Gastroesophageal sphincter (tissue), 4 donors: ENCODE measurements at regions not wholly inside any gene's neighbourhood (a gene's known extent, or its start where the extent isn't known, plus 50 kb on each side); places are given as distances from the start of the nearest gene placed in this dataset.

Experiments used
- ATAC-seq: fragments of 150-250 bp; one replicate; pipeline ENCODE4 v1.9.1; 2016; ENCODE audit warnings: mild to moderate bottlenecking, moderate library complexity
- H3K27ac ChIP-seq, 4 donors: fragments of 200-600 bp; sonication (generic) in 3 of 4; 1 replicate in 3 of 4; 2 replicates in 1 of 4; pipeline ENCODE4 v1.5.1; 2016 to 2019
- H3K27me3 ChIP-seq: fragments of 200-600 bp; sonication (generic); one replicate; pipeline ENCODE4 v1.5.1; 2019
- H3K36me3 ChIP-seq, 2 donors: fragments of 200-600 bp; sonication (generic); one replicate each; pipeline ENCODE4 v1.5.1; 2019; ENCODE audit warnings: control low read depth in 1 of 2
- H3K4me1 ChIP-seq, 3 donors: fragments of 200-600 bp; sonication (generic); 1 replicate in 2 of 3; 2 replicates in 1 of 3; pipeline ENCODE4 v1.5.1; 2016 to 2019; ENCODE audit warnings: control low read depth in 2 of 3
- H3K4me3 ChIP-seq, 2 donors: fragments of 200-600 bp; sonication (generic); one replicate each; pipeline ENCODE4 v1.5.1; 2019; ENCODE audit warnings: mild to moderate bottlenecking in 1 of 2, moderate library complexity in 1 of 2
- H3K9me3 ChIP-seq, 3 donors: fragments of 200-600 bp; sonication (generic); one replicate each; pipeline ENCODE4 v1.5.1; 2017 to 2019; ENCODE audit warnings: control low read depth in 2 of 3
- EP300 ChIP-seq: sonication (generic); formaldehyde crosslinking; IDR thresholded peaks from one replicate; pipeline ENCODE4 v1.6.1; 2017; ENCODE audit warnings: antibody characterized with exemption, mild to moderate bottlenecking
- POLR2A ChIP-seq, 2 donors: fragments of 450-650 bp; IDR thresholded peaks; one replicate each; pipeline ENCODE4 v1.6.1; 2017; ENCODE audit warnings: antibody characterized with exemption in 2 of 2, mild to moderate bottlenecking in 2 of 2, moderate library complexity in 1 of 2
- POLR2AphosphoS5 ChIP-seq: sonication (generic); formaldehyde crosslinking; IDR thresholded peaks from one replicate; pipeline ENCODE4 v1.6.1; 2017; ENCODE audit warnings: antibody characterized with exemption
- WGBS, 2 donors: methylation state at CpG; one replicate each; pipeline ENCODE4 v1.1.5; 2018; ENCODE audit warnings: low coverage in 1 of 2; 5-methylcytosine and 5-hydroxymethylcytosine counted together
- TF ChIP-seq, protein P1 (sequence below), 4 experiments: fragments of 200-600 bp in 2 of 4; fragments of 450-650 bp in 2 of 4; sonication (generic) in 1 of 4; IDR thresholded peaks; one replicate each; pipeline ENCODE4 v1.5.1; 2017 to 2019; ENCODE audit warnings: antibody characterized with exemption in 4 of 4, mild to moderate bottlenecking in 2 of 4, moderate library complexity in 2 of 4

DNA sequence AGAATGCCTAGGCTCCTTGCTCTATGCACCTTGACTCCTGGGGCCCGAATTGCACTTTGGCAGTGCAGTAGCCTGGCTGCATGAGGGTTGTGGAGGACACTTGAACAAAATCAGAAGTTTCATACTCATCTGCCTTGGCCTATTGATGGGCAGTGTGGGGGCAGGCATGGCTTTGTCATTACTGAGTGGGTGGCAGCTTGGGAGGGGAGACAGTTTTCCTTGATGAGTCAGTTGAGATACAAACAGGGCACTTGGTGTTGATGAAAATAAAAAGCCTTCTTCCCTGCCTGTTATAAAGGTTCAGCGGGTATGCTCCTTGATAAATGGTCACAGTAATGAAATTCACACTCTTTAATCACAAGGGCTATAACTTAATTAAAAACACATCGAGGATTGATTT lies 126.8 kb upstream of the MAMLD1 start:
- no peaks in the 10 kb centered on the region for H3K9me3 ChIP-seq
- no peaks in the 10 kb centered on the region for H3K36me3 ChIP-seq
- H3K4me3 ChIP-seq: no peak overlapping the region
- TF ChIP-seq POLR2AphosphoS5 (no peak), EP300 (no peak), POLR2A (IDR thresholded peaks at IDR 0.05) (no peak)
- no peak for ATAC-seq
- no peak overlapping the region for H3K27ac ChIP-seq
- WGBS, 2 donors: 63% methylated on average over 2 of the region's 3 CpGs; no CpG with 5 or more reads in 1 of the 2 donors
- no peaks in the 10 kb centered on the region for H3K4me1 ChIP-seq
- no peaks in the 10 kb centered on the region for H3K27me3 ChIP-seq

DNA sequence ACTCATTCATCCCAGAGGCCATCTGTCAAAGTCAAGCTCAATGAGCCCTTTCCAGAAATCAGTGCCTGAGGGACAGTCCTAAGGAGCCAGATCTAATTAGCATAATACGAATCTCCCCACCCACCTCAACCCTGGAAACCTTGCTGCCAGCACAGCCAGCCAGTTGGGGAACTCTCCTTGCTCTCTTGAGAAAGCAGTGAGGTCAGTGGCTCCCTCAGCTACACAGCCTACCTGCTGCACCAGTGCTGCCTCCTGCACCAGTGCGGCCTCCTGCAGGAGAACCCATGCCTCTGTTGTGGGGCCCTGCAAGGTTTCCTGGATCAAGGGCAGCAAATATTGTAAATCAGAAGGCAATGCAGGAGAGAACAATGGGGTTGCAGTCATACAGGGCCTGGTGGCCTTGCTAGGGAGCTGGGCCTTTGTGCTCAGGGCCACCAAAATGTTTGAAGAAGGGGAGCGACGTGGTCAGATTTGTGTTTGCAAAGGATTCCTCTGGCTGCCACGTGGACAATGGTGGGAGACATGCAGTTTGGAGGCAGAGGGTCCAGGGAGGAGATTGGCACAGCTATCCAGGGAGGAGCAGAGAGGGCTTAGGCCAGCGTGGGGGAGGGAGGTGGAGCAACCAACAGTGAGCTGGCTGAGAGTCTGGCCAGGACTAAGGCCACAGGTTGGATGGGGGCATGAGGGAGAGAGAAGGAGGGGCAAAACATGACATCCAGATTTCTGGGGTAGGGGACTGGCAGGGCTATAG lies 124.3 kb upstream of the MAMLD1 start:
- no peak for ATAC-seq
- no peak overlapping the region for H3K4me3 ChIP-seq
- WGBS, 2 donors: 40 to 73% methylated on average over 1 to 2 of the region's 6 CpGs
- no peaks in the 10 kb centered on the region for H3K9me3 ChIP-seq
- no peaks in the 10 kb centered on the region for H3K4me1 ChIP-seq
- no peak overlapping the region for H3K27ac ChIP-seq
- TF ChIP-seq POLR2AphosphoS5 (no peak), POLR2A (IDR thresholded peaks at IDR 0.05) (no peak)
- TF ChIP-seq, protein P1, sequence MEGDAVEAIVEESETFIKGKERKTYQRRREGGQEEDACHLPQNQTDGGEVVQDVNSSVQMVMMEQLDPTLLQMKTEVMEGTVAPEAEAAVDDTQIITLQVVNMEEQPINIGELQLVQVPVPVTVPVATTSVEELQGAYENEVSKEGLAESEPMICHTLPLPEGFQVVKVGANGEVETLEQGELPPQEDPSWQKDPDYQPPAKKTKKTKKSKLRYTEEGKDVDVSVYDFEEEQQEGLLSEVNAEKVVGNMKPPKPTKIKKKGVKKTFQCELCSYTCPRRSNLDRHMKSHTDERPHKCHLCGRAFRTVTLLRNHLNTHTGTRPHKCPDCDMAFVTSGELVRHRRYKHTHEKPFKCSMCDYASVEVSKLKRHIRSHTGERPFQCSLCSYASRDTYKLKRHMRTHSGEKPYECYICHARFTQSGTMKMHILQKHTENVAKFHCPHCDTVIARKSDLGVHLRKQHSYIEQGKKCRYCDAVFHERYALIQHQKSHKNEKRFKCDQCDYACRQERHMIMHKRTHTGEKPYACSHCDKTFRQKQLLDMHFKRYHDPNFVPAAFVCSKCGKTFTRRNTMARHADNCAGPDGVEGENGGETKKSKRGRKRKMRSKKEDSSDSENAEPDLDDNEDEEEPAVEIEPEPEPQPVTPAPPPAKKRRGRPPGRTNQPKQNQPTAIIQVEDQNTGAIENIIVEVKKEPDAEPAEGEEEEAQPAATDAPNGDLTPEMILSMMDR (IDR thresholded peaks at IDR 0.05): no peak
- H3K36me3 ChIP-seq: no peaks in the 10 kb centered on the region
- H3K27me3 ChIP-seq: no peaks in the 10 kb centered on the region

DNA sequence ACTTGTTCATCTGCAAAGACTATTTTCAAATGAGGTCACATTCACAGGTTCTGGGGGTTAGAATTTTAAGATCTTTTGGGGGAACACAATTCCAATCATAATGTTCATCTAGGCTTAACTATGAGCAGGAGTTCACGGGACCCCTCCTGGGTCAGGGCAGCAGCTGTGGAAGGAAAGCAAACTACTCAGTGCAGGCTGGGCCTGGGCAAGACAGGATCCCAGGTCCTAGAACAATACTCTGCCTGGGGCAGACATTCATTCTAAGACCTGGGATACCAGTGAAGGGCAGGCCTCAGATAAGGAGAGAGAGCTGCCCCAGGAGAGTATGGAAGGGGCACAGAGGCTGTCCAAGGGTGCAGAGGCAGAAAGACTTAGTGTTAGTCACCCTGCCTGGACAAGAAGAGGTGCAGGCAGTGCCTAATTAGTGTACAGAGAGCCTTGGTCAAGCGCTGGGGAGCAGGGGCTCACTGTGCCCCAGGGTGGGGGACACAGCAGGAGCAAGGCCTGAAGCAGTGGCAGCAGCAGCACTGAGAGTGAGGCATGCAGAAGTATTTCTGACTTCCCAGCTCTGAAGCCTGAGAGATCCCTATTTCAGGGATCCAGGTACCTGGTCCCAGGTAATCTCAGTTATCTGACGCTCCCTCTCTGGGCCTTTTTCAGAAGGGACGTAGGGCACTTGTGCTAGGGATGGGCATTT lies 123.0 kb upstream of the MAMLD1 start:
- Histone ChIP-seq H3K27ac (no peak overlapping the region), H3K27me3 (no peaks in the 10 kb centered on the region), H3K4me1 (no peaks in the 10 kb centered on the region), H3K9me3 (no peaks in the 10 kb centered on the region), H3K4me3 (no peak overlapping the region), H3K36me3 (no peaks in the 10 kb centered on the region)
- no peak for ATAC-seq
- 92% methylated on average over 2 of the region's 4 CpGs; no CpG with 5 or more reads in 1 of the 2 donors for WGBS, 2 donors
- TF ChIP-seq POLR2A (IDR thresholded peaks at IDR 0.05): no peak

DNA sequence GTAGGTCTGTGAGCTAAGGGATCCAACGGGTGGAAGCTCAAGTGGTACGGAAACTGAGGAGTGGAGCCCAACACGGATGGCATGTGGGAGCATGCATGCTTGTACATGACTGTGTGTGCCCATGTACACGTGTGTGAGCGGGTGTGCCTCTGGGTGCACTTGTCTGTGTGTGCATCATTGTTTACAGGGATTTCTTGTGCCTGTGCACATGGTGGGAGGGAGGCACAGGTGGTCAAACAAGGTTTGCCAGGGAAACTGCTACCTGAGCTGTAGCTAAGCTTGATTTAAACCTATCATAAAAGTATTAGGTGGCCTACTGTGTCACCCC lies 122.5 kb upstream of the MAMLD1 start:
- Histone ChIP-seq H3K4me1 (no peaks in the 10 kb centered on the region), H3K27ac (no peak overlapping the region), H3K9me3 (no peaks in the 10 kb centered on the region), H3K27me3 (no peaks in the 10 kb centered on the region), H3K36me3 (no peaks in the 10 kb centered on the region), H3K4me3 (no peak overlapping the region)
- 89% methylated on average over 3 of the region's 5 CpGs; no CpG with 5 or more reads in 1 of the 2 donors for WGBS, 2 donors
- no peak for TF ChIP-seq EP300
- TF ChIP-seq, protein P1 (IDR thresholded peaks at IDR 0.05): no peak
- TF ChIP-seq POLR2A (IDR thresholded peaks at IDR 0.05): no peak
- no peak for TF ChIP-seq POLR2AphosphoS5
- ATAC-seq: no peak

DNA sequence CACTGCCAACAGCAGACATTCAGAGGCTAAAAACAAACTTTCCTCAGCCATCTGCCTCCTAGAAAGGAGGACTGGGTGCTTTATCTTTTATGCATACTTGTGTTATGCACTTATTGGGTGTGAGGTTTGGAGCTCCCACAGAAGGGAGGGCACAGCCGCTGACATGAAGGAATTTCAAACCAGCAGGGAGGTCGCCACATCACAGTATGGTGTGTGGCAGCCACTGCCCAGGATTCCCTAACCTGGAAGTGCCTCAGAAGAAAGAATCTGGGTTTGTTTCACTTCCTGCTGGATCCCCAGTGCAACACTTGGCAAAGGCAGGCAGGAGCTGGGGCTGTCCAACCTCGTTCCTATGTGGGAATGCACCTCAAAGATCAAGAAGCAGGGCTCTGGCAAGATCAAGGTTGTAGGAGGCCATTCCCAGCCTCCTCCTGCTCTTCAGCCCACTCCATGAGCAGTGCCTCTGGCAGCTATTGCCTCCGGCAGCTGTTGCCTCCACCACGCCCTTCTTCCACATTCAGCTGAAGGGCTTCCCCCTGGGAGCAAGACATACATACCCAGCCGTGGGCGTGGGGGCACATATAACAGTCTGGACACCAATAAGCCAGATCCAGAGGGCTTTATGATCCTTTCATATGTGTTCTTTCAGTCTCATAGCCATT lies 109.0 kb upstream of the MAMLD1 start:
- ATAC-seq: no peak
- no peak for TF ChIP-seq EP300
- no peak for TF ChIP-seq POLR2A (IDR thresholded peaks at IDR 0.05)
- TF ChIP-seq, protein P1 (IDR thresholded peaks at IDR 0.05): no peak
- TF ChIP-seq POLR2AphosphoS5: no peak
- 48% methylated on average over 4 of the region's 7 CpGs; no CpG with 5 or more reads in 1 of the 2 donors for WGBS, 2 donors
- H3K9me3 ChIP-seq: no peaks in the 10 kb centered on the region
- no peaks in the 10 kb centered on the region for H3K36me3 ChIP-seq
- H3K4me1 ChIP-seq: no peaks in the 10 kb centered on the region
- no peak overlapping the region for H3K4me3 ChIP-seq
- H3K27me3 ChIP-seq: no peaks in the 10 kb centered on the region
- no peak overlapping the region for H3K27ac ChIP-seq
